ENCODE measurements at regions not wholly inside any gene's neighbourhood (a gene's known extent, or its start where the extent isn't known, plus 50 kb on each side); places are given as distances from the start of the nearest gene placed in this dataset.

GRCh38 chr4:153090670-153091385 lies 113.4 kb upstream of the TRIM2 start:
- Histone ChIP-seq H3K27ac (ENCODE audit: low read depth, low read length) (no peak overlapping the region), H3K9me3 (ENCODE audit: control insufficient read depth, insufficient read depth, low read length) (no peaks in the 10 kb centered on the region), H3K27me3 (ENCODE audit: control insufficient read depth, insufficient read depth, low read length) (peaks cover 17% of the 10 kb centered on the region), H3K4me3 (ENCODE audit: low read depth, low read length) (no peak overlapping the region)
- ChIA-PET POLR2A (no interaction called here), CTCF (no interaction called here)
- no peak for DNase-seq (ENCODE audit: low read depth, low spot score)
- TF ChIP-seq, protein P1, sequence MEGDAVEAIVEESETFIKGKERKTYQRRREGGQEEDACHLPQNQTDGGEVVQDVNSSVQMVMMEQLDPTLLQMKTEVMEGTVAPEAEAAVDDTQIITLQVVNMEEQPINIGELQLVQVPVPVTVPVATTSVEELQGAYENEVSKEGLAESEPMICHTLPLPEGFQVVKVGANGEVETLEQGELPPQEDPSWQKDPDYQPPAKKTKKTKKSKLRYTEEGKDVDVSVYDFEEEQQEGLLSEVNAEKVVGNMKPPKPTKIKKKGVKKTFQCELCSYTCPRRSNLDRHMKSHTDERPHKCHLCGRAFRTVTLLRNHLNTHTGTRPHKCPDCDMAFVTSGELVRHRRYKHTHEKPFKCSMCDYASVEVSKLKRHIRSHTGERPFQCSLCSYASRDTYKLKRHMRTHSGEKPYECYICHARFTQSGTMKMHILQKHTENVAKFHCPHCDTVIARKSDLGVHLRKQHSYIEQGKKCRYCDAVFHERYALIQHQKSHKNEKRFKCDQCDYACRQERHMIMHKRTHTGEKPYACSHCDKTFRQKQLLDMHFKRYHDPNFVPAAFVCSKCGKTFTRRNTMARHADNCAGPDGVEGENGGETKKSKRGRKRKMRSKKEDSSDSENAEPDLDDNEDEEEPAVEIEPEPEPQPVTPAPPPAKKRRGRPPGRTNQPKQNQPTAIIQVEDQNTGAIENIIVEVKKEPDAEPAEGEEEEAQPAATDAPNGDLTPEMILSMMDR (IDR thresholded peaks at IDR 0.05; ENCODE audit: low read depth, low read length) = no peak

GRCh38 chr4:153093396-153093795 lies 110.8 kb upstream of the TRIM2 start:
- TF ChIP-seq, protein P1 (IDR thresholded peaks at IDR 0.05; ENCODE audit: low read depth, low read length) = no peak
- CTCF ChIA-PET = interaction anchor here (2.1 to 6.5 kb wide), 2 partner anchors 9 to 34 kb away, joined by 8 to 70 read pairs; no protein-coding TSS in a partner anchor
- POLR2A ChIA-PET = no interaction called here

DNA sequence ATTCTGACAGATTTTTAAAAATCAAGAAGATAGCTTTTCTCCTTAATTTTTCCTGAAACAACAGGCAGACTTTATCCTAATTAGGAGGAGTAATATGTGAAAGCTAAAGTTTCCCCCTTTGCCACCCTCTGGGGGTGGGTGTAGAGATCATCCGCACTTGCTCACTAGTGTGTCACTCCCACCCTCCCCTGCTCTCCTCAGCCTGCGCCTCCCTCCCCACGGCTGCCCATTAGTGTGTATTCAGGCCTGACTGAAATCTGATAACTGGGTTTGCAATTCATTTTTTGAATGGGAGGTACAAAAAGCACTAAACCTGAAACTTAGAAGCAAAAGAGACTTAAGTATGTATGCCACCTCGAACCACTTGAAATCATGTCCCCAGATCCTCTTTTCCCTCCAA lies 110.4 kb upstream of the TRIM2 start:
- peaks cover 6% of the 10 kb centered on the region for H3K27me3 ChIP-seq (ENCODE audit: control insufficient read depth, insufficient read depth, low read length)
- ChIA-PET CTCF (interaction anchor here (2.1 to 6.5 kb wide), 2 partner anchors 9 to 34 kb away, joined by 8 to 70 read pairs; no protein-coding TSS in a partner anchor), POLR2A (no interaction called here)
- no peak overlapping the region for H3K4me3 ChIP-seq (ENCODE audit: low read depth, low read length)
- TF ChIP-seq, protein P1 (IDR thresholded peaks at IDR 0.05; ENCODE audit: low read depth, low read length) = no peak
- no peak for DNase-seq (ENCODE audit: low read depth, low spot score)
- H3K9me3 ChIP-seq (ENCODE audit: control insufficient read depth, insufficient read depth, low read length) = no peaks in the 10 kb centered on the region
- H3K27ac ChIP-seq (ENCODE audit: low read depth, low read length) = no peak overlapping the region

More at GRCh38 chr4:153093396-153093795, 110.8 kb upstream of the TRIM2 start:
- Histone ChIP-seq H3K27me3 (ENCODE audit: control insufficient read depth, insufficient read depth, low read length) (peaks cover 6% of the 10 kb centered on the region), H3K27ac (ENCODE audit: low read depth, low read length) (no peak overlapping the region), H3K4me3 (ENCODE audit: low read depth, low read length) (no peak overlapping the region), H3K9me3 (ENCODE audit: control insufficient read depth, insufficient read depth, low read length) (no peaks in the 10 kb centered on the region)
- no peak for DNase-seq (ENCODE audit: low read depth, low spot score)

GRCh38 chr4:153094435-153094834 lies 109.8 kb upstream of the TRIM2 start:
- Histone ChIP-seq H3K27me3 (ENCODE audit: control insufficient read depth, insufficient read depth, low read length) (peaks cover 8% of the 10 kb centered on the region), H3K9me3 (ENCODE audit: control insufficient read depth, insufficient read depth, low read length) (no peaks in the 10 kb centered on the region), H3K27ac (ENCODE audit: low read depth, low read length) (no peak overlapping the region), H3K4me3 (ENCODE audit: low read depth, low read length) (no peak overlapping the region)
- ChIA-PET CTCF (interaction anchor here (2.1 to 6.5 kb wide), 2 partner anchors 10 to 33 kb away, joined by 8 to 70 read pairs; no protein-coding TSS in a partner anchor), POLR2A (no interaction called here)
- DNase-seq (ENCODE audit: low read depth, low spot score) = no peak
- TF ChIP-seq, protein P1 (IDR thresholded peaks at IDR 0.05; ENCODE audit: low read depth, low read length) = no peak

DNA sequence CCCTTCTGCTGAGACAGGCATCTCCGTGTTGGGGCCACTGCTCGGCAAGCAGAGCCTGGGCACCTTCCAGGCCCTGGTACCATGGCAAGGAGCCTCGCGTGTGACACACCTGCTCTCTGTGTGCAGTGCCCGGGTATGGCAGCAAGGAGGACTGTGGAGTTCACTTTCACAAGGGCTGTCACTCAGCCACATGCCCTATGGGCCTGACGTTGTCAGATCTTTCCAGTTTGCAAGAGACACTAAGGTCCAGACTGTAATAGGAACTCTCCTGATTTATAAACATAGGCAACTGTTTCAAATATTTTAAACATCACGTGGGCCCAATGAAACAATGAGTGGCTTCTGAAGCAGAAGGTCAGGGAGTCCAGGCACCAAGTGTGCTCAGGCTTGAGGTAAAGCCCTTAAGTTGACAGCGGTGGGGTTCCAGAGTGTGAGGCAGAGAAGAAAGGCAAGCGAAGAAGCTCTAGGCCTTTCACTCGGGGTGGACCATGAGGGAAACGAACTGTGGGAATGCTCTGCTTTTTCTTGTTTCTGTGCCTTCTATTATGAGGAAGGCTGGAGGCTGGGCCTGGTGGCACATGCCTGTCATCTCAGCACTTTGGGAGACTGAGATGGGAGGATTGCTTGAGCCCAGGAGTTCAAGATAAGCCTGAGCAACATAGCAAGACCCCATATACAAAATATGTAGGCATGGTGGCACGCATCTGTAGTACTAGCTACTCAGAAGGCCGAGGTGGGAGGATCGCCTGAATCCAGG lies 108.6 kb upstream of the TRIM2 start:
- H3K9me3 ChIP-seq (ENCODE audit: control insufficient read depth, insufficient read depth, low read length) = no peaks in the 10 kb centered on the region
- no peak overlapping the region for H3K4me3 ChIP-seq (ENCODE audit: low read depth, low read length)
- CTCF ChIA-PET = interaction anchor here (0.8 to 6.5 kb wide), 4 partner anchors 8 to 32 kb away, joined by 3 to 70 read pairs (median 6); no protein-coding TSS in a partner anchor
- H3K27ac ChIP-seq (ENCODE audit: low read depth, low read length) = no peak overlapping the region
- H3K27me3 ChIP-seq (ENCODE audit: control insufficient read depth, insufficient read depth, low read length) = peaks cover 14% of the 10 kb centered on the region
- POLR2A ChIA-PET = no interaction called here
- no peak for DNase-seq (ENCODE audit: low read depth, low spot score)
- TF ChIP-seq, protein P1 (IDR thresholded peaks at IDR 0.05; ENCODE audit: low read depth, low read length) = no peak
